NCI-H460 (cell line): ENCODE measurements at regions not wholly inside any gene's neighbourhood (a gene's known extent, or its start where the extent isn't known, plus 50 kb on each side); places are given as distances from the start of the nearest gene placed in this dataset.
"Not testable (repeated sequence)": the region's sequence is repeated elsewhere in the genome, so short reads cannot be mapped to it uniquely, and the experiment has no call there.

Experiments
- DNase-seq: peaks from one replicate; pipeline ENCODE4 v3.0.0-alpha.2; 2016; ENCODE audit warnings: low read depth; ENCODE audit errors: extremely low read depth

DNA sequence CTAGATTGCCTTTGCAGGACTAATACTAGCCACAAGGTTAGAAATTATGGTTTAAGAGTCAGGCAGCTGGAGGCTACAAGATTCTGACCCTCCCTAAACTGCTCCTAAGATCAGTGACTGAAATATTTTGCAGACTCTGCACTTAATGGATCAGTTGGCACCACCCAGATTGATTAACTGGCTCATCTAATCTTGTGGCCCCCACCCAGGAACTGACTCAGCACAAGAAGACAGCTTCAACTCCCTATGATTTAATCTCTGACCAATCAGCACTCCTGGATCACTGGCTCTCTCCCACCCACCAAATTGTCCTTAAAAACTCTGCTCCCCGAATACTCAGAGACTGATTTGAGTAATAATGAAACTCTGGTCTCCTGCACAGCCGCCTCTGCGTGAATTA lies 145.4 kb upstream of the LCORL start:
- no peak for DNase-seq

DNA sequence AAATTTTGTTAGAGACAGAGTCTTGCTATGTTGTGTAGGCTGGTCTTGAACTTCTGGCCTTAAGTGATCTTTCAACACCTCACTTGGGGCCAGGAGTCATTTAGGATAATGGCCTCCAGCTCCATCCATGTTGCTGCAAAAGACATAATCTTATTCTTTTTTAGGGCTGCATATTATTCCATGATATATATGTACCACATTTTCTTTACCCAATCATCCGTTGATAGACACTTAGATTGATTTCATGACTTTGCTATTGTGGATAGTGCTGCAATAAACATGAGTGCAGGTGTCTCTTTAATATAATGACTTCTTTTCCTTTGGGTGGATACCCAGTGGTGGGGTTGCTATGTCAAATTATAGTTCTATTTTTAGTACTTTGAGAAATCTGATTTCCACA lies 140.9 kb upstream of the LCORL start:
- no peak for DNase-seq

DNA sequence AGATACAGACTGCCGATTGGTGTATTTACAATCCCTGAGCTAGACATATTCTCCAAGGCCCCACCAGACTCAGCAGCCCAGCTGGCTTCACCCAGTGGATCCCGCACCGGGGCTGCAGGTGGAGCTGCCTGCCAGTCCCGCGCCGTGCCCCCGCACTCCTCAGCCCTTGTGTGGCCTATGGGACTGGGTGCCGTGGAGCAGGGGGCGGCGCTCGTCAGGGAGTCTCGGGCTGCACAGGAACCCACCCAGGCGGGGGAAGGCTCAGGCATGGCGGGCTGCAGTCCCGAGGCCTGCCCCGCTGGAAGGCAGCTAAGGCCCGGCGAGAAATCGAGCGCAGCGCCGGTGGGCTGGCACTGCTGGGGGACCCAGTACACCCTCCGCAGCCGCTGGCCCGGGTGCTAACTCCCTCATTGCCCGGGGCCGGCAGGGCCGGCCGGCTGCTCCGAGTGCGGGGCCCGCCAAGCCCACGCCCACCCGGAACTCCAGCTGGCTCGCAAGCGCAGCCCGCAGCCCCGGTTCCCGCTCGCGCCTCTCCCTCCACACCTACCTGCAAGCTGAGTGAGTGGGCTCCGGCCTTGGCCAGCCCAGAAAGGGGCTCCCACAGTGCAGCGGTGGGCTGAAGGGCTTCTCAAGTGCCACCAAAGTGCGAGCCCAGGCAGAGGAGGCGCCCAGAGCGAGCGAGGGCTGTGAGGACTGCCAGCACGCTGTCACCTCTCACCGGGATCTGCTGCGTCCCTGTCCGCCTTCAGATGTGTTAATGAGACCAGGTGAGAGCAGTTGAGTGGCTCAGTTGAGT lies 137.8 kb upstream of the LCORL start:
- not testable (repeated sequence) for DNase-seq

DNA sequence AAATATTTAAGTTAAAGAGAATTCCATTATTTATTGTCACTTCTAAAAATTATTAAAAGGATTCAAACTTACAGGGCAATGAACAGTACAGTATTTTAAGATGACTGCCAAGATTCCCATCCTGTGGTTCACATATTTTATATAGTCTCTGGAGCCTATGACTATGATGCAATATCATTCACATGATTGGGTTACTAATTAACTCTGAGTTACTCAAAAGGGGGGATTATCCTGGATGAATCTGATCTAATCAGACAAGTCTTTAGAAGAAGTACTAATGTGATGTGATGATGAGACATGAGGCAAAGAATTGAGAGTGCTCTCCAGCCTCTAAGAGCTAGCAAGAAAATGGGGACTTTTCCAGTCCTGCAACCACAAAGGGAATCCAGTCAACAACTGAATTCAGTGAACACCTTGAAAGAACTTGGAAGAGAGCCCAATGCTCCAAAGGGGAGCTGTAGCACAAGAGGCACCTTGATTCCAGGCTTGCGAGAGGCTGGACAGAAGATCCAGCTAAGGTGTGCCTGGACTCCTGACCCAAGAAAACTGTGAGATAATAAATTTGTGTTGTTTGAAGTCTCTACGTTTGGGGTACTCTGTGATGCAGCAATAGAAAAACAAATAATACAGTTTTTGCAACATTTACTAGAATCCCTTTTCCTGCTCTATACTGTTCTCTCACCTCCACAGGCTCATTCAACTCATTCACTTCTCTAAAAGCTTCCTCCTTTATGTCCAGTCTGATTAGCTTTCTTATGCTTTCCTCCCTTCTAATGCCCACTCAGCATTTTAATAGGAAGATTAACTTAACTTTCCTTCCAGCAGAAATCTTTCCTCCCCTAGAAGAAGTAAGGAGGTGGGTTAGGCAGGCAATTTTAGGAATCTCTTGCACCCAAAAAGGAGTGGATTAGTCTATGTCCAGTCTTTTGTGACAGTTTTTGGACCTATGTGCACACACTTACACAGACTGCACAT lies 133.8 kb upstream of the LCORL start:
- no peak for DNase-seq

DNA sequence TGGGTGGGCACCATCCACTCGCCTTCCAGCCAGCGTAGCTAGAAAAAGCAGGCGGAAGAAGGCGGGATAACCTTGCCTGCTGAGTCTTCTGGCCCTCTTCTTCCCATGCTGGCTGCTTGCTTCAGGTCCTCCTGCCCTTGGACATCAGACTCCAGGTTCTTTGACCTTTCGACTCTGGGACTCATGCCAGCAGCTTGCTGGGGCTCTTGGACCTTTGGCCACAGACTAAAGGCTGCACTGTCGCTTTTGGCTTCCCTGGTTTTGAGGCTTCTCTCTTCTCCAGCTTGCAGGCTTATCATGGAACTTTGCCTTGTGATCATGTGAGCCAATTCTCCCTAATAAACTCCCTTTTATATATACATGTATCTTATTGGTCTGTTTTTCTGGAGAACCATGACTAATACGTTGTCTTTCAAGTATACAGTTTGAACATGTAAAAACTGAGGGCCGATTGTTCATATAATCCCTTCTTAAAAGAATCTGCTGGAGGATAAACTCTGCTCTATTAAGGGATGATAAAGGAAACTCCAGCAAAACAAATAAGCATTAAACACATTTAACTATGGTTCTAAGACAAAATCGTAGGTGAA lies 116.6 kb upstream of the LCORL start:
- no peak for DNase-seq

DNA sequence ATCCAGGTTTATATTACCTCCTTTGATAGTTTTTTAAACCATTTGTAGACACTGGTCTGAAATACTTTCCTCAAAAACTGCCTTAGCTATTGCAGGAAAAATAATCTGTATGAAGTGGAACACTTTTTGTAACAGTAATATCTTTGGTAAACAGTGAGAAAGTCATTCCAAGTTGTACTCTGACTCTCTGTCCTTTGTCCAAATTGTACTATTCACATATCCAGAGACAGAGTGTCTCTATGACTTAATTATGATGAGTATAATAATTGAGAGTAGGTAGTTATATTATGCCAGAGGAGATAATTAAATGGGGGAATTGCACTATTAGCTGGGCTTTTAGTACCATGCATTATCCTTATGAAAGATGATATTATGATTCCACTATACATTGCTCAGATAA lies 112.6 kb upstream of the LCORL start:
- DNase-seq: no peak

DNA sequence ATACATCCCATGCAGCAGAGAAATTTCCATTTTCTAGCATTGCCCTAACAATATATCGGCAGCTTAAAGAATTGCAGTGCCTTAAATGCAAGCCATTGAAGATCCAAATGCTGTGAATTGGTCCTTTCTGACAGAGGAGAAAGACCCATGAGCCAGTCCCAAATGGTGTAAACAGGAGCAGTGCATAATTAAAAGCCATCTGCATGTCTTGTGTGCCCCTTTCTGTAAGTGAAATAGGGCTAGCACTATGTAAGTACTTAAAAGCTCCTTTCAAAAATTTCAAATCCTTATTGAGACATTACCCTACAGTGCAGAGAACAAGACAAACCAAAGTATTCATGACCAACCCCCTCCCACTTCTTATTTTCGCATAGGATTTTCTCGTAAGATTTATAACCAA lies 108.7 kb upstream of the LCORL start:
- no peak for DNase-seq

DNA sequence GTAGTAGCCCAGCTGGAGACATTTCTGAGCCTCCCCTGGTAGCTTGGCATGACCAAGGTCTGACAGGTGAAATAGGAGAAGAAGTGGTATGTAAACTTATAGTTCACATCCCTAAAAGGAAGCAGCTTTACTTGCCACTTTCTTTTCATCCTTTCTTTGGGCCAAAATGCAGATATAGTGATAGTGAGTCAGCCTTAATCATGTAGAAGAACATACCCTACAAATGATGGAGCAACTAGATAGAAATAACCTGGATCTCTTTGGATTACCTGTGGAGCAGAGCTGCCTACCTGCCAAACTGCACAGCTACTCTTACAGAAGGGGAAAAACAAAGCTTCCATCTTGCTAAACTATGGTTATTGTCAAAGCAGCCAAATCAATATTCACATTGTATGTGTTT lies 106.7 kb upstream of the LCORL start:
- DNase-seq: no peak

DNA sequence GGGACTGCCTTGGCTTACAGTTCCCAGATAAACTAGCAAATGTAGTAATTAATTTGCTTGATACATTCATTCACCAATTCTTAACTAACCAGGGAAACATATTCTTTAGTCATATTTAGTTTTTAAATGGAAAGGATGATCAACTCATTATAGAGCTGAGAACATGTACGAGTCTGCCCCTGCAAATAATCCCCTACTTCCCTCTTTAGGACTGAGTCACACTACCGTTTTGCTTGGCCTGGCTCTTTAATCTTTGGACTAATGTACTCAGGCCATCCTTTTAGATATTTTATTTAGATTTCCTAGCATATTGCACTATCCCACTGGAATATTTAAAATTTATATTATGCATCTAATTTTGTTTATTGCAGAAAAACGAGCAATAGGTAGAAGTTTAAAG lies 105.5 kb upstream of the LCORL start:
- DNase-seq: no peak

DNA sequence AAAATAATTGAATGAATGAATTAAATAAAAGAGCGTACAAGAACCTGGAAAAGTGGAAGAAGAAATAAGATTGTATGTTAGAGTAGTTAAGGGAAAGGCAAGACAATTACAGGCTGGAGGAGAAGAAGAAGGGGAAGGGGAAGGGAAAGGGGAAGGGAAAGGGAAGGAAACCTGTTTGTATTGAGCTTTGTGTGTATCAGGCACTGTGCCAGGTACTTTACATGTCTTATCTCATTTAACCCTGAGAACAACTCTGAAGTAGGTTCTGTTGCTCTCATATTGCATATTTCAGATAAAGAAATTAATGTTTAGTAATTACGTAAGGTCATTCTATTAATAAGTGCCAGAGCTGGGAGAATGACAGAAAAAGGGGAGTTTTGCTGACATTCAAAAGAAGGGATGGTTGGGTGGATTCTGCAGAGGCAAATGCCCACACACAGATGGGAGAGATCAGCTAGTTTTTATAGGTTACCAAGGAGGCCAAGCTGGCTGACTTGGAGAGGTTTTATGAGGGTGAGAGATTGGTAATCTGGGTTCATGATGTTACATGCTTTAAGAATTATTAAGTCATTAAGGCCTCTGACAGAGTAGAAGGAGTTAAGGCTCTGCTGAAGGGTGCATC lies 92.3 kb upstream of the LCORL start:
- DNase-seq: no peak

DNA sequence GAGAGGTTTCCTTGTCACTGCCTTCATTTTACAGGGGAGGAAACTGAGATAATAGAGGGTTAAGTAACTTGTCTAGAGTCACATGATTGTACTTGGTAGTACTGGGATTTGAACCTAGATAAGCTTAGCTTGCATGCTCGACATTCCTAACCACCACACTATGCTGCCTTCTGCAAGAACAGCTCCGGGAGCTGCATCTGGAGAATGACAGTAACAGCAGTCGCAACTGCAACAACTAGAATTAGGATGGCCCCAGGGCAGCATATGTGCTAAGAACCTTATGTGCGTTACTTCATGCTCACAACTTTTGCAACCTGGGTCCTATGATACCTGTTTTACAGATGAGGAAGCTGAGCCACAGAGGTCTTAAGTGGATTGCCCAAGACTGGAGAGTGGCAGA lies 89.5 kb upstream of the LCORL start:
- DNase-seq: no peak

DNA sequence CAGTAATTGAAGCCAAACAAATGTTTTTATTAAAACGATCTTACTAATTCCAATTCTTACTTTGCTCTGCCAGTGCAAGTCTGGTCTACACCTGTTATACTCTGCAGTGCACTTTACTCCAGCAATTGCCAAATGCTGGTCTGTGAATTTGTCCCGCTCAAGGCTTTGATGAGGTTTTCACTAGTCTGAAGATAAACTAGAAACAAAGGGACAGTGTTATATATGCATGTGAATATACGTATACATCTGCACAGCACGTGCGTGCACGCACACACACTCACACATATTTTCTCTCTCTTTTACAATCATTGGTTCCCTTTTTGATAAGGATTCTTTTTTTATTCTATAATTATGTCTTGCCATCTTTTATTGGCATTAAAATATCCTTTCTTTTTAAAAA lies 88.5 kb upstream of the LCORL start:
- DNase-seq: no peak

DNA sequence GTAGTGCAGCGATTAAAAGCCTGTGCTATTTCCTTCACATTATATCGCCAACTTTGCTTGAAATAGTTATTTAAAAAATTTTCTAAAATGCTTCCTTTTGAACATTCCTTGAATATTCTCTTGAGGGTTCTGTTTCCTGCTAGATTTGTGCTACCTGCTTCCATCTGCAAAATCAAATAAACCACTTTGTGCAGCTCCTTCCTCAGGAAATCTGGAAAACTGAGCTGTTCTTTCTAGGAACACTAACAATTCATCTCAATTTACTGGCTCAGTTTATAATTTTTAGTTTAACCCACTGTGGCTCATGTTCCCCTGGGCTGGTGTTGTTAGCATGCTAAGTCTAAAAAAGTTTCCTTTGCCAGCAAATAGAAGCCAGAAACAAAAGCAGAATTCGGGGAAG lies 88.1 kb upstream of the LCORL start:
- DNase-seq: no peak

DNA sequence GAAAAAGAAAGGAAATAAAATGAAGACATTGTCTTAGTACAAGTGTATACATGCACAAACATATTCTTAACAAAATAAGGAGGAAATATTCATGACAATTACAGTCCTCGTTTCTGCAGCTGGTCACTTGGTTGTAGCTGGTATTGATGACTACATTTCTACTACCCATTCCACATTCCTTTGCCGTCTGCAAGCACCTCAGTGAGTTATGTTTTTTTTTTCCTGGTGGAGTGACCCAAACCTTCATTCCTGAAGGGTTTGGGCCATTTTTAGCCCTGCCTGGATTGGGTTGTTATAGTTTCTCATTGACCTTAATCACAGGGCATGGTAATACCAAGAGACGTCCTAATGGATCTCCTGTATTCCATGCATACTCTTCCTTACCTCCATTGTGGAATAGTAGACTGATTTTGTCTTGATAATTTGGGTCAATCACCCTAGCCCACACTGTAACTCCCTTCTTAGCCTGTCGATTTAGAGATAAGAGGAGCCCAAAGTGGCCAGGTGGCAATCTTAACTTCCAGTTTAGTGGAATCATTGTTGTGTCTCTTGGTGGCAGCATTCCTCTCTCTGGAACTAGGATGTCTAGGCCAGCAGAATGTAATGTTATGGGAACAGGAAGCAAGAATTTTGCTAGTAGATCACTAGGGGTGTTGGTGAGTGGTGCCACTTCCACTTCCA lies 86.4 kb upstream of the LCORL start:
- DNase-seq: not testable (repeated sequence)

DNA sequence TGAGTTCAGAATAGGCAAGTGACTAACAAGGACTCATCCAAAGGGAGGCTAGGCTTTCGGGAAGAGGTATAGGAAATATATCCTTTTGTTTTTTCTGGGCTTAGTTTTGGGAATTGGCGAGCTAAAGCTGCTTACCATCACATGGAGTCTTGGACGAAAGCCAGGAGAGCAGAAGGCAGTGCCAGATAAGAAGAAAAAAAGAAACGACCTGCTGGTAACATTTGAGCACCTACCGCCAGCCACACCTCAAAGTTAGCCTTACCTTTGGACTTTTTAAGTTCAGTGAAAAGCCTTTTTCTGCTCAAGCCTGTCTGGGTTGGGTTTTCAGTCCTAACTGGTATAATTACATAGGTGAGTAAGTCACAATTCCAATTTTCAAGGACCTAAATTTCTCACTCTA lies 85.1 kb upstream of the LCORL start:
- DNase-seq: no peak

DNA sequence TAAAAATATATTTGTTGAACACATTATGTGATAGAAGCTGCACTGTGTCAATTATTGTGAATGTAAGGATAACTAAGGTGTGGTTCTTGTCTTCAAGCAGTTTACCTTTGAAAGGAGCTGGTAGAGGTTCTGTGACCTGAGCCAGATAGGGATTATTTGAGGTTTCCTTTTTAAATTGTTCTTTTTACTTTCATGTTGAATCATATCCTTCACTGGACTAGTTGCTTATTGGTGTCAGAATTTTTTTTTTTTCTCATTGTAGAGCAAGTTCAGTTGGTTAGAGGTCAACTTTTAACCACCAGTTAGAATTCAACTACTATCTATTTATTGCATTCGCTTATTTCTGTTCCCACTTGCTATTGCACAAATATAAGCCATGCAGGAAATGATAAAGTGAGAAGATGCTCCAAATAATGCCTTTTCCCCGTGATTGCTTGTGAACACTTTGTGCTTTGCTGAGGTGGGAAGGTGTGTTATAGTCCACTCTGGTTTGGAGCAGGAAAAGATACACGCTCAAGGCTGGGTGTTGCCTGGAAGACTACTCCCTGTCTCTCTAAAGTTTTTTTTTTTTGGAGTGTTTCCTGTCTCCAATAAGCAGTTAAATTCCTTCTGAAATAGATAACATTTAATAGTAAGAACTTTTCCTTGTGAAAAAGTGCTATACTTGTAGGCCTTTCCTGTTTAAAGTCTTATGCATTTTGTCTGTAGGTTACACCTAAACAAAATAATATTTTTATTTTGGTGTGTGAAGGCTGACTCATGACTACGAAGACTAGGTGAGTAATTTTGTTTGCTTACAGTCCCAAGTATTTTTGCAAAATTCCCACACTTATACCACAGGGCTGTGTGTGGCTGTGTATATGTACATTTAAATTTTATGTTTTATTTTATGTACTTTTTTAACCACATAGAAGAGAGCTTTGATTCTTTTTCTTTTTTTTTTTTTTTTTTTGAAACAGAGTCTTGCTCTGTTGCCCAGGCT lies 83.8 kb upstream of the LCORL start:
- no peak for DNase-seq

DNA sequence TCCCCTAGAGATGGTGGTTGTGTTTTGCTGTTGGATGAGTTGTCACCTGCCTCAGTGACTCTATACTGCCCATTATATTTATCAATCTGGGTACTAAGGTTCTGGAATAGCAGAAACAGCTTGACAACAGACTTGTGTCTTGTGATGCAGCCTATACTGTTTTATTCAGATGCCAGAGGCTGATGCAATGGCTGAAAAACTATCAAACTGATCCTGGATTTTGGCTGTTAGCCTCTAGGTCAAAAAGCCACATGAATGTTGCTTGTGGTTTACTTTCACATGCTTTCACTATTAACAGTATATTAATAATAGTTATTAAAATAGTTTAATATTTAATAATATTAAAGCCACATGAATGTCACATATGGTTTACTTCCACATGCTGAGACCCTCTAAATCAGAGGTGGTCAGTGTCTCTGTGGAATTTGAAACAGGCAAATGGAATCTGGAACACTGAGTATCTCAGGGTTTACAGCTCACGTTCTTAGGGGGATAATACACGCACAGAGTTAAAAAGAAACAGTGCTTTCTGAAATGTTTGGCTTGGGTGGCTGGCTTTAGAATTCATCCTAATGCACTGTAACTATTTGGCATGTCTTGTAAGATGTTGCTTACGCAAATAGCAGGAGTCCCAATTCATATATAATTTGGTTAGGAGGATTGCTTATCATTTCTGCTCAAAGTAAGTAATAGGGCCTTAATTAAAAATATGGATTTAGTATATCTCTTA lies 82.5 kb upstream of the LCORL start:
- DNase-seq: no peak

DNA sequence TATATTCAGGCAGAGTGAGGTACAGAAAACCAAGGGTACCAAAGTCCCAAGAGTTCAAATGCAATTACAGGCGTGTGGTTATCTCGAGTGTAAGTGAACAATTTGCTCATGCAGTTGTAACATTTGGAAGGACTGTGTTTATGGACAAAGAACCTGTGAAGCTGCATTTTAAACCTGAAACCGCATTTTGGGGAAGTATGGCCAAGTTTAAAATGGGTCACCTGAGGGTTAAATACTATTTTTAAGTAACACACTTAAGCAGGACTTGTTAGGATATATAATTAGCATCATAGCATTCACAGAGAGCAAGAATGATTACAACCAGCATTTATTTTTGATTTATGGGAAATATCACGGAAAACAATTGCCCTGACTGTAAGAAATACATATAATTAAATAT lies 79.1 kb upstream of the LCORL start:
- no peak for DNase-seq

DNA sequence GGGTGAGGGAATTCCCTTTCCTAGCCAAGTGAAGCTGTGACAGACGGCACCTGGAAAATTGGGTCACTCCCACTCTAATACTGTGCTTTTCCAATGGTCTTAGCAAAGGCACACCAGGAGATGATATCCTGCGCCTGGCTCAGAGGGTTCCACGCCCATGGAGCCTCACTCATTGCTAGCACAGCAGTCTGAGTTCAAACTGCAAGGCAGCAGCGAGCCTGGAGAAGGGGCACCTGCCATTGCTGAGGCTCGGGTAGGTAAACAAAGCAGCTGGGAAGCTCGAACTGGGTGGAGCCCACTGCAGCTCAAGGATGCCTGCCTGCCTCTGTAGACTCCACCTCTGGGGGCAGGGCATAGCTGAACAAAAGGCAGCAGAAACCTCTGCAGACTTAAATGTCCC lies 68.9 kb upstream of the LCORL start:
- DNase-seq: not testable (repeated sequence)
